Activated CD4-positive, CD25-positive, alpha-beta regulatory T cell treated with anti-CD3 and anti-CD28 coated beads, Interleukin-2, amount 50 U/mL, for 16 hours (primary cell): ENCODE measurements at regions not wholly inside any gene's neighbourhood (a gene's known extent, or its start where the extent isn't known, plus 50 kb on each side); places are given as distances from the start of the nearest gene placed in this dataset.

Experiments used
- DNase-seq: peaks from one replicate; pipeline ENCODE4 v3.0.0-alpha.2; 2020; ENCODE audit warnings: low read depth, low spot score

- DNase-seq: no peak
Observed at GRCh38 chr3:194738254-194739093, 52.8 kb downstream of the FAM43A start.

- DNase-seq: no peak
Observed at GRCh38 chr3:194739498-194740284, 54.0 kb downstream of the FAM43A start.

- DNase-seq: no peak
Observed at GRCh38 chr3:194740859-194741491, 55.3 kb downstream of the FAM43A start.

GRCh38 chr3:194741916-194742315 is 56.2 kb downstream of the FAM43A start:
- DNase-seq: no peak

GRCh38 chr3:194744826-194745225 is 59.1 kb downstream of the FAM43A start:
- DNase-seq: no peak

GRCh38 chr3:194745422-194746184 is 59.9 kb downstream of the FAM43A start:
- no peak for DNase-seq

- no peak for DNase-seq
Observed at GRCh38 chr3:194748225-194748624, 62.5 kb downstream of the FAM43A start.

- no peak for DNase-seq
Observed at GRCh38 chr3:194749631-194750490, 64.2 kb downstream of the FAM43A start.

GRCh38 chr3:194750491-194750828 is 64.8 kb downstream of the FAM43A start:
- DNase-seq: no peak

- DNase-seq: no peak
Observed at GRCh38 chr3:194755671-194756459, 70.2 kb downstream of the FAM43A start.

- DNase-seq: no peak
Observed at GRCh38 chr3:194756460-194756779, 70.7 kb downstream of the FAM43A start.

- no peak for DNase-seq
Observed at GRCh38 chr3:194756791-194757325, 71.2 kb downstream of the FAM43A start.

GRCh38 chr3:194757647-194758061 is 72.0 kb downstream of the FAM43A start:
- no peak for DNase-seq

- no peak for DNase-seq
Observed at GRCh38 chr3:194758716-194759115, 73.0 kb downstream of the FAM43A start.

GRCh38 chr3:194760494-194761137 is 74.9 kb downstream of the FAM43A start:
- DNase-seq: no peak

- no peak for DNase-seq
Observed at GRCh38 chr3:194761384-194761783, 75.7 kb downstream of the FAM43A start.

- no peak for DNase-seq
Observed at GRCh38 chr3:194766845-194767244, 81.2 kb downstream of the FAM43A start.

- no peak for DNase-seq
Observed at GRCh38 chr3:194767446-194768207, 81.9 kb downstream of the FAM43A start.

- DNase-seq: no peak
Observed at GRCh38 chr3:194768586-194768985, 82.9 kb downstream of the FAM43A start.
